PC-9 (cell line): ENCODE measurements at regions not wholly inside any gene's neighbourhood (a gene's known extent, or its start where the extent isn't known, plus 50 kb on each side); places are given as distances from the start of the nearest gene placed in this dataset.

Experiments
- BruUV-seq: library from RNA; stranded (reverse); fragments of 400-500 nt; replicated peaks from 2 replicates; lab custom pipeline; 2021; lab: Mats Ljungman, UMichigan
- CTCF ChIA-PET: fragments of 300-600 bp; sonication (Branson Sonifier 250); formaldehyde crosslinking; loops from one replicate; lab custom pipeline; 2022; ENCODE audit warnings: antibody characterized with exemption; lab: Charles Lee
- POLR2A ChIA-PET: fragments of 300-600 bp; sonication (Branson Sonifier 250); formaldehyde crosslinking; loops from one replicate; lab custom pipeline; 2022; ENCODE audit warnings: antibody characterized with exemption; ENCODE audit not compliant: unreplicated experiment; lab: Charles Lee
- DNase-seq, 2 experiments: peaks; one replicate each; pipeline versions ENCODE4 v3.0.0 to v3.0.0-alpha.2; 2015 to 2022; ENCODE audit warnings: mixed read lengths in 1 of 2
- H2AFZ ChIP-seq: fragments of 200-600 bp; sonication (generic); 2 replicates; pipeline ENCODE4 v1.8.1; 2017; ENCODE audit warnings: antibody characterized with exemption
- H3F3A ChIP-seq: fragments of 200-600 bp; sonication (generic); 2 replicates; pipeline ENCODE4 v1.8.1; 2017; ENCODE audit warnings: antibody characterized with exemption, mild to moderate bottlenecking, low read depth; ENCODE audit not compliant: insufficient read depth
- H3K27ac ChIP-seq: fragments of 200-600 bp; sonication (generic); 2 replicates; pipeline ENCODE4 v1.6.1; 2016; ENCODE audit warnings: mixed run types
- H3K27me3 ChIP-seq: fragments of 200-600 bp; sonication (generic); 2 replicates; pipeline ENCODE4 v1.6.1; 2016; ENCODE audit warnings: low read depth, mixed run types; ENCODE audit not compliant: insufficient read depth
- H3K36me3 ChIP-seq: fragments of 200-600 bp; sonication (generic); 2 replicates; pipeline ENCODE4 v1.6.1; 2016; ENCODE audit warnings: low read depth, mixed run types
- H3K4me1 ChIP-seq: fragments of 200-600 bp; sonication (generic); replicated peaks from 2 replicates; pipeline ENCODE4 v1.6.1; 2016; ENCODE audit warnings: mixed run types; ENCODE audit not compliant: insufficient read depth
- H3K4me2 ChIP-seq: fragments of 200-600 bp; sonication (generic); 2 replicates; pipeline ENCODE4 v1.6.1; 2017; ENCODE audit warnings: mixed run types
- H3K4me3 ChIP-seq: fragments of 200-600 bp; sonication (generic); 2 replicates; pipeline ENCODE4 v1.6.1; 2016; ENCODE audit warnings: mixed run types
- H3K79me2 ChIP-seq: fragments of 200-600 bp; sonication (generic); 2 replicates; pipeline ENCODE4 v1.6.1; 2017; ENCODE audit warnings: low read depth, mixed run types
- H3K9me2 ChIP-seq: fragments of 200-600 bp; sonication (generic); 2 replicates; pipeline ENCODE4 v1.8.1; 2017; ENCODE audit warnings: mild to moderate bottlenecking; ENCODE audit not compliant: insufficient read depth
- H3K9me3 ChIP-seq: fragments of 200-600 bp; sonication (generic); 2 replicates; pipeline ENCODE4 v1.8.1; 2016; ENCODE audit warnings: low read depth; ENCODE audit not compliant: insufficient read depth
- H4K20me1 ChIP-seq: fragments of 200-600 bp; sonication (generic); 2 replicates; pipeline ENCODE4 v1.8.1; 2017; ENCODE audit not compliant: insufficient read depth
- EZH2 ChIP-seq: fragments of 200-600 bp; sonication (generic); IDR thresholded peaks from 2 replicates; pipeline ENCODE4 v1.8.0; 2017; ENCODE audit warnings: antibody characterized with exemption, low read depth
- intact Hi-C: fragments of 100-400 bp; cut with micrococcal nuclease; formaldehyde crosslinking; loops from one replicate; pipeline ENCODE4 v1.10.0; 2022; ENCODE audit not compliant: unreplicated experiment
- TF ChIP-seq, protein P1 (sequence below): fragments of 200-600 bp; sonication (generic); conservative IDR thresholded peaks from 2 replicates; pipeline ENCODE4 v1.6.1; 2017; ENCODE audit warnings: mixed run types, antibody characterized with exemption, mild to moderate bottlenecking, moderate library complexity

GRCh38 chr16:17804857-17805256 is 334.1 kb upstream of the XYLT1 start:
- intact Hi-C loops, result no loop called here
- no peaks in the 10 kb centered on the region for H3K4me1 ChIP-seq
- no peaks in the 10 kb centered on the region for H3K9me3 ChIP-seq
- DNase-seq, result no peak
- no peak overlapping the region for H3K27ac ChIP-seq
- TF ChIP-seq, protein P1, sequence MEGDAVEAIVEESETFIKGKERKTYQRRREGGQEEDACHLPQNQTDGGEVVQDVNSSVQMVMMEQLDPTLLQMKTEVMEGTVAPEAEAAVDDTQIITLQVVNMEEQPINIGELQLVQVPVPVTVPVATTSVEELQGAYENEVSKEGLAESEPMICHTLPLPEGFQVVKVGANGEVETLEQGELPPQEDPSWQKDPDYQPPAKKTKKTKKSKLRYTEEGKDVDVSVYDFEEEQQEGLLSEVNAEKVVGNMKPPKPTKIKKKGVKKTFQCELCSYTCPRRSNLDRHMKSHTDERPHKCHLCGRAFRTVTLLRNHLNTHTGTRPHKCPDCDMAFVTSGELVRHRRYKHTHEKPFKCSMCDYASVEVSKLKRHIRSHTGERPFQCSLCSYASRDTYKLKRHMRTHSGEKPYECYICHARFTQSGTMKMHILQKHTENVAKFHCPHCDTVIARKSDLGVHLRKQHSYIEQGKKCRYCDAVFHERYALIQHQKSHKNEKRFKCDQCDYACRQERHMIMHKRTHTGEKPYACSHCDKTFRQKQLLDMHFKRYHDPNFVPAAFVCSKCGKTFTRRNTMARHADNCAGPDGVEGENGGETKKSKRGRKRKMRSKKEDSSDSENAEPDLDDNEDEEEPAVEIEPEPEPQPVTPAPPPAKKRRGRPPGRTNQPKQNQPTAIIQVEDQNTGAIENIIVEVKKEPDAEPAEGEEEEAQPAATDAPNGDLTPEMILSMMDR, result no peak
- TF ChIP-seq EZH2, result no peak
- H3K36me3 ChIP-seq, result no peaks in the 10 kb centered on the region
- ChIA-PET POLR2A (no interaction called here), CTCF (no interaction called here)
- no peaks in the 10 kb centered on the region for H3K79me2 ChIP-seq
- 0 out of 2 replicates have a peak, but pooled peaks cover 4% of the 10 kb centered on the region for H3K27me3 ChIP-seq
- H2AFZ ChIP-seq, result no peak overlapping the region; the same call in 1 of the 2 replicates
- H3K4me3 ChIP-seq, result no peak overlapping the region
- H3K4me2 ChIP-seq, result no peak overlapping the region
- BruUV-seq, result no TSS peak
- no peaks in the 10 kb centered on the region for H3K9me2 ChIP-seq
- no peaks in the 10 kb centered on the region for H3F3A ChIP-seq
- no peaks in the 10 kb centered on the region for H4K20me1 ChIP-seq

GRCh38 chr16:17803625-17804410 is 333.1 kb upstream of the XYLT1 start:
- TF ChIP-seq, protein P1, result no peak
- no peak for TF ChIP-seq EZH2
- ChIA-PET CTCF (no interaction called here), POLR2A (no interaction called here)
- Histone ChIP-seq H3K4me1 (no peaks in the 10 kb centered on the region), H2AFZ (no peak overlapping the region), H3K79me2 (no peaks in the 10 kb centered on the region), H4K20me1 (no peaks in the 10 kb centered on the region), H3K9me3 (no peaks in the 10 kb centered on the region), H3K36me3 (no peaks in the 10 kb centered on the region), H3K4me3 (no peak overlapping the region), H3K27me3 (0 out of 2 replicates have a peak, but pooled peaks cover 4% of the 10 kb centered on the region), H3K9me2 (no peaks in the 10 kb centered on the region), H3K4me2 (no peak overlapping the region), H3F3A (no peaks in the 10 kb centered on the region), H3K27ac (no peak overlapping the region)
- no peak for DNase-seq
- intact Hi-C loops, result no loop called here
- BruUV-seq, result no TSS peak

GRCh38 chr16:17802571-17802970 is 331.8 kb upstream of the XYLT1 start:
- H2AFZ ChIP-seq, result no peak overlapping the region
- CTCF ChIA-PET, result no interaction called here
- no peak overlapping the region for H3K4me2 ChIP-seq
- no peaks in the 10 kb centered on the region for H3K79me2 ChIP-seq
- no peaks in the 10 kb centered on the region for H3F3A ChIP-seq
- no peaks in the 10 kb centered on the region for H3K36me3 ChIP-seq
- no peak overlapping the region for H3K4me3 ChIP-seq
- no peak overlapping the region for H3K27ac ChIP-seq
- no peaks in the 10 kb centered on the region for H3K9me3 ChIP-seq
- intact Hi-C loops, result no loop called here
- no peak for DNase-seq
- 0 out of 2 replicates have a peak, but pooled peaks cover 1% of the 10 kb centered on the region for H3K27me3 ChIP-seq
- no TSS peak for BruUV-seq
- H4K20me1 ChIP-seq, result no peaks in the 10 kb centered on the region
- TF ChIP-seq, protein P1, result no peak
- no peak for TF ChIP-seq EZH2
- no peaks in the 10 kb centered on the region for H3K4me1 ChIP-seq
- POLR2A ChIA-PET, result no interaction called here
- no peaks in the 10 kb centered on the region for H3K9me2 ChIP-seq
